NCI-H524 treated with DMSO at 0.1 percent for 48 hours (cell line): ENCODE measurements at regions not wholly inside any gene's neighbourhood (a gene's known extent, or its start where the extent isn't known, plus 50 kb on each side); places are given as distances from the start of the nearest gene placed in this dataset.

Experiments
- DNase-seq: peaks from one replicate; lab custom pipeline; 2025; lab: John Stamatoyannopoulos, UW

DNA sequence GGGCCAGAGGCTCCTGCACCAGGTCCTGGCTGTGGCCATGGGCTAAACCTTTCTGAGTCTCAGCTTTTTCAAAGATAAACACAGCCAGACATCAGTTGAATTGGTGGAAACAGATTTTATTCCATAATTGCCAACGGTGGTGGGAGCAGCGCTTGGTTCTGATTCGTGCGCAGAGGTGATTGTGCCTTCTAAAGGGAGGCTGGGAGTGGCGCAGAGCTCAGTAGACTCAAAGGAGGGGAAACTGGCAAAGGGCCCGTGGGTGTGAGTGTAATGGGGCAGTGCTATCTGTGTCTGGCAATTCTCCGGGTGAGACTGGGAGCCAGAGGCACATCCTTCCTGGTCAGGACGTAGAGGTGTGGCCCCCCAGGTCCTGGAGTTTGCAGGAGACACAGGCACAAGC lies 169.4 kb upstream of the PPP1R26 start:
- DNase-seq, result no peak

- no peak for DNase-seq
These were observed 164.0 kb upstream of the PPP1R26 start for GRCh38 chr9:135315572-135315971.

GRCh38 chr9:135320331-135320730 lies 159.3 kb upstream of the PPP1R26 start:
- DNase-seq, result no peak

DNA sequence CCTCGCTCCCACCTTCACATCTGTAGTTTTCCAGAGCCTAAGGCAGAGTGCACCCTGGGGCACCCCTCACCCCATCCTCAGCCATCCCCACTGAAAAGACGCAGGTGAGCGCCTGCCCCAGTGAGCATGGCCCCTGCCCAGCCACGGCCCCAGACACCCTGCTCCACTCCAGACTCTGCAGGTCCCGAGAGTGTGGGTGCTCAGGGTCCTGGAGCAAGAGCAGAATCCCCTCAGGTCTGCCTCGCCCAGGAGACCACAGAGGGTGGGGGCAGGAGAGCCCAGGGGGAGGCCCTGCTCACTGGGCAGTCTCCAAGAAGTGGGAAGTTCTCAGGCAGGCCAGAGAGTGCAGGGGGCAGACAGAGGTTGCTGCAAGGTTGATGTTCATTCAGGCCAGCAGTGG lies 158.6 kb upstream of the PPP1R26 start:
- no peak for DNase-seq

GRCh38 chr9:135321580-135321979 lies 158.0 kb upstream of the PPP1R26 start:
- DNase-seq, result no peak

DNA sequence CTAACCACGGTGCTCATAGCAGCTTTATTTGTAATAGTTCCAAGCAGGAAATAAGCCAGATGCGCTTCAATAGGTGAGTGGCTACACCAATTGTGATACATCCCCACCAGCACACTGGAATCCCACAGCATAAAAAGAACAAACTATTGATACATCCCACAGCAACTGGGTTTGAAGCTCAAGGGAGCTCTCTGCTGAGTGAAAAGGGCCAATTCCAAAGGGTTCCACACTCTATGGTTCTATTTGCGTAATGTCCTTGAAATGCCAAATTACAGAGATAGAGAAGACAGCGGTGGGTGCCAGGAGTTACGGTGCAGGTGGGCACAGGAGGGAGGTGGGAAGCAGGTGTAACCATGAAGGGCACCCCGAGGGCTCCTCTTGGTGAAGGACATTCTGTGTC lies 155.3 kb upstream of the PPP1R26 start:
- no peak for DNase-seq

DNA sequence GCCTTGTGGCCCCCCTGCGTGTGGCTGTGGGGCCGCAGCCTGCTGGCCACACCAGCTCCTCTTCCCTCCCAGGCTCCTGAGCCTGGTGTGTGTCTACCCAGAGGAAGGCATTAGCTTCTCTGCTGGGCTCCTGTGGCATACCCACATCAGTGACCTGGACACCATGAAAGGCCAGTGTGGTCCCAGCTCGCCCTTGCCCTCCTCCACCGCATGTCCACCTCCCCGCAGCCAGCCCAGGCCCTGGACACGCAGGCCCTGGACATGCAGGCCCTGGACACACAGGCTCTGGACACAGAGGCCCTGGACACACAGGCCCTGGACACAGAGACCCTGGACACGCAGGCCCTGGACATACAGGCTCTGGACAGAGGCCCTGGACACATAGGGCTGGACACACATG lies 153.4 kb upstream of the PPP1R26 start:
- DNase-seq, result no peak

DNA sequence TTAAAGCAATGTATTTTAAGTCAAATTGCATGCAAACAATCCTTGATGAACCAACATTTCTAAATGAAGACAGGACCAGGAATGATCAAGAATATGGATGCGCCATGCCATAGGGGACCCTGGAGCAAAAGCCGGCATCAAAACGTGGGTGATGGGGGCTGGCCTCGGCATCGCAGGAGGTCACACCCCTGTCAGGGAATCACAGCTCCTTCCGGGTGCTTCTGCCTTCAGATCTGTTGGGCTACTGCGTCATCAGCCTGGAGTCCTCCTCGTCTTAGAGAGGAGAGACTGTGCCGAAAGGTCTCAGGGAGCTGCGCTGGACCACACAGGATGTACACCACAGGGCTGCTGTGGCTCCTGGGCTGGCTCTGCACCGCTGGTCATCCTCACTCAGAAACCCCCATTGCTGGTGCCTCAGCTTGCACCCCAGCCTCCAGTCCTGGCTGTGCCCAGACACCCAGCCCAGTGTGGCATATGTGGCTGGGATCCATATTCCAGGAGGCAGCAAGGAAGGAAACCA lies 152.9 kb upstream of the PPP1R26 start:
- DNase-seq, result no peak

DNA sequence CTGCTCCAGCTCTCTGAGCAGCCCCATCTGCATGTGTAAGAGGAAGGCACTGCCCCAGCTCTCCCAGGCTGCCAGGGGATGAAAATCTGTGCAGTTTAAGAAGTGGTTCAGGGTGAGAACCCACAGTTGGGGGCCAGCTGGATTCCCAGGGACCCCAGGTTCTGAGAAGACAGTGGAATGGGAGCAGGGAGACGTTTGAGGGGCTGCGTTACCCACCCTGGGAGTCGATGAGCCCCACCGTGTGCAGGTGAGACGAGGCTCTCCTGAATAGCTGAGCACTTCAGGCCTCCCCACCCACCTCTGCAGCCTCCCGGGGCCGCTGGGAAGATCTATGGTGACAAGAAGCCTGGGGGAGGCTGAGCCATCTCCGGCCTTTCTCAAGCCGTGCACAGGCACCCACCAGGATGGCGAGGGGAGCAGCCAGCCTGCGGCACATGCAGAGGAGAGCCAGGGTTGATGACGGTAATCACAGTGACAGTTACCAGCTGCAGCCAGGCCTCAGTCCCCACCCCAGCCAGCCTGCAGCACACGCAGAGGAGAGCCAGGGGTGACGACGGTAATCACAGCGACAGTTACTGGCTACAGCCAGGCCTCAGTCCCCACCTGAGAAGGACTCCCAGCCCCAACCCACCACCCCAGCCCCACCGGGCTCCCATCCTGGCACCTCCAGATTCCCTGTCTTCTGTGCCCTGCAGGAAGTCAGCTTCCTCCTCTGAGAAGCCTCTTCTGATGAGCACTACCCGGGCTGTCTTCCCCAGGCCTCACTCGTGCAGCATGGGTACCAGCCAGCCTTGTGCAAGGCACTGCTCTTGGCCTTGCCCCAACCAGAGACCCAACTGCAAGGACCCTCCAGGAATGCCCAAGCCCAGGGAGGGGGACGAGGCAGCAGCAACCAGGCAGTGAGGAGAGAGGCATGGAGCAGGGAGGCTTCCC lies 150.8 kb upstream of the PPP1R26 start:
- no peak for DNase-seq

DNA sequence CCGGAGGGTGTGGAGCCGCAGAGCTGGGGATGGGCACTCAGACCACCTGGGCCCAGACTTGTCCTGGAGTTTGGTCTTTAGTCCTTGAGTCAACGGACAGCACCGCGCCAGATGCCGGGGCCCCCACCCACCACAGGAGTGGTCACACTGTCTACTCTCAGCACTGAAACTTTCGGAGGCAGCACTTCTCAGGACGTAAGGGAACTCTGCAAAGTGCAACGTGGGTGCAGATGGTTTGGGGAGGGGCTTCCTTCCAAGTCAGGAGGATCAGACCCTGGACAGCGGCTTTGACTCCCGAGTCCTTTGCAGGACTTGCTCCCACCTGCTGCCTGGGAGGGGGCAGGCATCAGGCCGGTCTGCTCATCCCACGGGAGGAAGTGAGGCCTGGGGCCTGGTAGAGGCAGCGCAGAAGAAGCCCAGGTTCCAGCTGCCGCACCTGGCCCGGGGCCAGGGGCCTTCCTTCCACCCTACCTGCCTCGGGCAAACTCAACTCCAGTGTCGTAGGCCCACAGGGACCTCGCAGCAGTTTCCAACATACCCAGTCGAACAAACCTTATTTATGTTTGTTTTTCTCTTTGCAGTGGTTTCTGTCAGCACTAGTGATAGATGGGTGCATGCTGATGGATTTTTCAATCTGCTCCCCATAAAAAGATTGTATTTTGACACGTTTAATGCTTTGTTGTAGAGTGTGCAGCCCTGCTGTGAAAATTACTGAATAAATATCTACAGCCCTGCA lies 149.8 kb upstream of the PPP1R26 start:
- DNase-seq, result no peak

GRCh38 chr9:135330307-135330631 lies 149.3 kb upstream of the PPP1R26 start:
- no peak for DNase-seq

DNA sequence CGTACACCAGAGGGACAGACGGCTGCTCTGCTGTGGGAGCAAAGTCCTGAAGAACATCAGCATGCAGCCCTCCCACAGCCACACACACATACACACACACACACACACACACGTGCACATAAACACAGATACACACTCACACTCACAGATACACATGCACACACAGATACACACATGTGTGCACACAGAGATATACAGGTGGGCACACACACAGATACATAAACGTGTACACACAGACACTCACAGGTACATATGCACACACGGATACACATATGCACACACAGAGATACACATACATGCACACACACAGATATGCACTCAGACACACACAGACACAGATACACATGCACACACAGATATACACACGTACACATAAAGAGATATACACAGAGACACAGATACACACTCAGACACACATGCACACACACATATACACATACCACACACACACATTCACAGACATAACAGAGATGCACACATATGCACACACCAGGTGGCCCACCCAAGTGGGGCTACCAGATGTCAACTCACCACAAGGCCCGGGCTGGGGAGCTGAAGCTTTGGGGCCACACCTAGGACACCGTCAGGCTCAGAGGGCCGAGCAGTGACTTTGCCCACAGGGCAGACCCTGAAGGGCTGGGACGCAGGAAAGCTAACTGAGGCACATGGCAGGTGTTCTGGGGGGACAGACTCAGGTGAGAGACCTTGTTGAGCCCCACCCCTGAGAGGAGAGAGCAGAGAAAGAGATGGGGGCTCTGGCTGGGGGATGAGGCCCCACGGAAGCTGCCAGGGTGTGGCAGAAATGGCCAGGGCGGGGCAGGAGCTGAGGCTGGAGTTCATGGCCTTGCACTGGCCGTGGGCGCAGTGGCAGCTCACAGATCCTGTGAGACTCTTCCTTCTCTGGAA lies 148.6 kb upstream of the PPP1R26 start:
- DNase-seq, result no peak

GRCh38 chr9:135332516-135332915 lies 147.1 kb upstream of the PPP1R26 start:
- no peak for DNase-seq

DNA sequence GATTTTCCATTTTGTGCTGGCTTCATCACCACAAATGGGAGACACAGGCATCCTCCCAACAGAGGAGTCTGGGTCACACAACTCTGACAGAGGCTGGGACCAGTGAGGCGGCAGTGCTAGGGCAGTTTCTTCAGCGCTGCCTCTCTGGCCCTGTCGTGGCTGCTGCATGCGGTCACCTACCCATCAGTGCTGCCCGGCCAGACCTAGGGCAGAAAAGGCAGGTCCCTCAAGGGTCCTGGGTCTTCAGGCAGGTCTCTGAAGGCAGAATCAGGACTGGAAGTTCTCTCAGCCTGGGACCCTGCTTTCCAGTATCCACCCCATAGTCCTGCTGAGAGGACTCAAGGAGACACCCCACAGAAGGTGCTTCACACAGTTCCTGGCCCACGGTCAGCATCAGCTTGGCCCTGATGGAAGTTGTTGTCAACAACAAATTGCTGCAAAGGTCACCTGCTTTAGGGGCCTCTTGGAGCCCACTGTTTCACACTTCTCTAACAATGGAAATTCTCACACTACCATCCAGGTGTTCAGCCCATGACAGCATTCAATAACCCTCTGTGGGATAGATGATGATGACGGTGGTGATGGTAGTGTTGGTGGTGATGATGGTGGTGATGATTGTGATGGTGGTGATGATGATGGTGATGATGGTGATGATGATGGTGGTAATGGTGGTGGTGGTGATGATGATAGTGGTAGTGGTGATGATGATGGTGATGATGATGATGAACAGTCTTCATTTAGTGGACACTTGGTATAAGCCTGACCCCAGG lies 146.4 kb upstream of the PPP1R26 start:
- no peak for DNase-seq

DNA sequence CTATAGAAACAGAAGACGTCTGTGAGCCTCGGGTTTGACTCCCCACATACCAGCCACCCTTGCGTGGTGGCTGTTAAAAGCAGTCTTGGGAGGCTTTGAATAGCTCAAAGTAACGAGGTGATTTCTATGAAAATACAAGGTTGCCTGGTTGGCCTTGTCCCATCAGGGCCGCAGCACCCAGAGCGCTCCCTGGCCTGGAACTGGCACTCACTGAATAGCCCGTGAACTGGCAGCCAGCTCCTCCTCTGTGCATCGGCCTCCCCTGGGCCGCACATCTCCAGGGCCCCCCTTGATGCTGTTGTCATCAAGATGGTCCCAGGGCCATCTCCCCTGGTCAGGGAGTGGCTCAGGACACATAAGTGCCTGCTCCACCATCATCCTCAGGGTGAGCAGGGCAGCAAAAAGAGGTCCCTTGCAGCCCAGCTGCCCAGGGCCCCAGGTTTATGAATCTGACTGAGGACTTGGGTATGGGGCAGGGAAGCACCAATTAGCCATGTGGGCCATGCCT lies 144.6 kb upstream of the PPP1R26 start:
- no peak for DNase-seq

- DNase-seq, result no peak
These were observed 143.8 kb upstream of the PPP1R26 start for GRCh38 chr9:135335691-135336181.

DNA sequence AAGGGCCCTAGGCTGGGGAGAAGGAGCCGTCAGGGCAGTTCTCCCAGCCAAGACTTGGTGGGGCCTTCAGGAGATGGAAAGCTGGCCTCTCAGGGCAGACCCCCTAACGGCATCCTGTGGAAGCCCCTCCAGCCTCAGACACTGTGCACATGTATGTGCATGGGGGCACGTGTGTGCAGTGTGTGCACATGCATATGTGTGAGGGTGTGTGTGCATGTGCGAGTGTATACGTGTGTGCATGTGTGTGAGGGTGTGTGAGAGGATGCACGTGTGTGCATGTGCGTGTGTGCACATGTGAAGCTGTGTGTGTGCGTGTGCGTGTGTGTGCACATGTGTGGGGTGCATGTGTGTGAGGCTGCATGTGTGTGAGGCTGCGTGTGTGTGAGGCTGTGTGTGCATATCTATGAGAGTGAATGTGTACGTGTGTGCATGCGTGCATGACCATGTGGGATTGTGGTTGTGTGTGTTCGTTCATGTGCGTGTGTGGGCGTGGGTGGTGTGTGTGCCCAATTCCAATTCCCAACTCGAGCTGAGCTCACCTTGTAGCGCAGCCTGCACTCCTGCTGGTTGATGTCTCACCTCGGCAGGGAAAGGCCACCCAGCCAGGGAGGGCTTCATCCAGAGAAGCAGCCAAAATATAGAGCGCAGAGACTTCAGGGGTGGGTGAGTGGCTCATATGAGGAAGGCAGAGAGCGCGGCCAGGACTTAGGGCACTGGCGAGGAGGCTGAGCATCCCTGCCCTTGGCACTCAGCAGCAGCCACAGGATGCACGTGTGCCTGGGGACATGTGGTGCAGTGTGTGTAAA lies 142.7 kb upstream of the PPP1R26 start:
- no peak for DNase-seq

DNA sequence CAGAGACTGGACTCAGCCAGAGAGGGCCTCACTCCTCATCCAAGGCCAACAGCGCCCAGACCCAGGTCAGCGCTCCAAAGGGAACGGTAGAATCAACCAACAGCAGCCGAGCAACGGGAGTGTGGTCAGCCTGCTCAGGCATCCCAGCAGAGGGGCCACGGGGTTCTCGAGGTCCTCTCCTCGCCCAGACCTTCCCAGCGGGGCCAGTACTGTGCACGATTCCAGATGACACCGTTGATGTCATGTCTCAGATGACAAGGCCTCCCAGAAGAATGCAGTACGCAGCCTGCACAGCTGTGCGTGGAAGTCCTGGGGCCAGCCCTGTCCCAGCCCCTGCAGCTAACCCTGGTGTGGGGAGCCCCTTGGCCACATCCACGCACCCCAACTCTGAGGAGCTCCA lies 141.0 kb upstream of the PPP1R26 start:
- DNase-seq, result no peak

DNA sequence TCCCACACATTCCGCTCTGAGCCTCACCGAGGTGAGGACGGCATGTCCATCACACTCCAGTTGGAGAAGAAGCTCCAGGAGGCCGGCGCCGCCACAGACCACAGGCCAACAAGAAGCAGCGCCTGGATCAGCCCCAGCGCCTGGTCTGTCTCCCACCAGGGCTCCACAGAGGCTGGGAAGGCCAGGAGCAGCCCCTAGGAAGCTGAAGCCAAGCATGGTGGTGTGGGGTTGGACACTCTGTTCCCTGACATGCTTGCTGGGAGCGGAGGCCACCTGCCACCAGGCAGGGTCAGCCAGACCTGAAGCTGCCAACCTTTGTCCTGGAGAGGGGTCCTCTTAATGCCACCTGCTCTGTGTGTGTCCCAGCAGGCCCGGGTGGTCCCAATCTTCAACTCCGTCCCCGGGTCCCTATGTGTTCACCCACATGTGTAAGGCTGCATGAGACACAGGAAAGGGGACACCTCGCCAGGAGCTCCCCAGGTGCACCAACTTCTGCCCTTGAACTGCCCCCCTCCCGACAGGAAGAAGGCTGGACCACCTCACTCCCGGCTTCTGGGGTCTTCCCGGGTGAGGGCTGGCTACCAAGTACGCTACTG lies 140.1 kb upstream of the PPP1R26 start:
- DNase-seq, result no peak

DNA sequence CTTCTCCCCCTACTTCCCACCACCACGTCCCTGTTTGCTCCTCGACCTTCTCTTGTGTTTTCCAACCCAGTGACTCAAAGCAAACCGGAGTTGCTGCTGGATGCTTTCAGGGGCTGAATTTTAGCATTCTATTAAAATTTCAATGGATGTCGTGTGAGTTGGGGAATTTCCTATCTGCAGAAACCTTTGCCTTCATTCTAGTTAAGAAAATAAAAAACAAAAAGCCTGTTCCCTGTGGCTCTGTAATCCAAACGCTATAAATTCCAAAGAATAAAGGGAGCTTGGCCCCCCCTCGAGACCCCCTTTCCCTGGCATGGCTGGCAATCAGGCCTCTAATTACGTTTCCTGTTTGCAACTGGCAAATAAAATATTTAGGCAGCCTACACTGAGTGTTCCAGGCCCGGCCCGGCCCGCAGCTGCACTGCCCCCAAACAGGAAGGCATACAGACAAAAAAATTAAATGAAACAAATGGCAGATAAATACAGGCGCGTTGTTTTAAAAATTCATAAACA lies 139.4 kb upstream of the PPP1R26 start:
- DNase-seq, result no peak
